Right atrium auricular region (tissue), 2 donors: ENCODE measurements at regions not wholly inside any gene's neighbourhood (a gene's known extent, or its start where the extent isn't known, plus 50 kb on each side); places are given as distances from the start of the nearest gene placed in this dataset.

ENCODE experiments used
- DNase-seq: peaks from one replicate; pipeline ENCODE4 v3.0.0-alpha.2; 2019; ENCODE audit warnings: low spot score
- H3K27ac ChIP-seq, 2 donors: fragments of 200-600 bp; sonication (generic); 1 replicate in 1 of 2; 2 replicates in 1 of 2; pipeline ENCODE4 v1.5.1; 2016 to 2019
- H3K27me3 ChIP-seq, 2 donors: fragments of 200-600 bp; sonication (generic); one replicate each; pipeline versions ENCODE4 v1.5.1 to v1.6.0; 2017 to 2019
- H3K36me3 ChIP-seq: fragments of 200-600 bp; sonication (generic); one replicate; pipeline ENCODE4 v1.5.1; 2016
- H3K4me1 ChIP-seq, 2 donors: fragments of 200-600 bp; sonication (generic); one replicate each; pipeline versions ENCODE4 v1.5.1 to v1.6.0; 2017 to 2019
- H3K4me3 ChIP-seq, 2 donors: fragments of 200-600 bp; sonication (generic); 1 replicate in 1 of 2; 2 replicates in 1 of 2; pipeline ENCODE4 v1.5.1; 2017 to 2019; ENCODE audit warnings: mild to moderate bottlenecking in 1 of 2, moderate library complexity in 1 of 2
- H3K9me3 ChIP-seq, 2 donors: fragments of 200-600 bp; sonication (generic); one replicate each; pipeline ENCODE4 v1.5.1; 2019
- TF ChIP-seq, protein P1 (sequence below), 2 donors: fragments of 200-600 bp; sonication (generic); IDR thresholded peaks; one replicate each; pipeline ENCODE4 v1.5.1; 2019; ENCODE audit warnings: antibody characterized with exemption in 2 of 2

DNA sequence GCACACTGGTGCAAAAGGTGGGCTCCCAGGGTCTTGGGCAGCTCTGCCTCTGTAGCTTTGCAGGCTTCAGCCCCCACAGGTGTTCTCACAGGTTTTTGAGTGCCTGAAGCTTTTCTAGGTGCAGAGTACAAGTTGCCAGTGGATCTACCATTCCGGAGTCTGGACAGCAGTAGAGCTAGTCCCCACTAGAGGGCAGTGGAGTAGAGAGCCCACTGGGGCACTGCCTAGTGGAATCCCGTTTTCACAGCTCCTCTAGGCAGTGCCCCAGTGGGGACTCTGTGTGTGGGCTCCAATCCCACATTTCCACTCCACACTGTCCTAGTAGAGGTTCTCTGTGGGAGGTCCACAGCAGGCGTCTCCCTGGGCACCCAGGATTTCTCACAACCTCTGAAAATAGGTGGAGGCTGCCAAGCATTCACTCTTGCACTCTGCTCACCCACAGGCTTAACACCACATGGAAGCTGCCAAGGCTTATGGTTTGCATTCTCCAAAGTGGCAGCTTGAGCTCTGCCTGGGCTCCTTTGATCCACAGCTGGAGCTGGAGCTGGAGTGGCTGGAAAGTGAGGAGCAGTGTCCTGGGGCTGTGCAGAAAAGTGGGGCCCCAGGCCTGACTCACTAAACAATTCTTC is 86.3 kb upstream of the PROKR2 start:
- no peak overlapping the region for H3K4me3 ChIP-seq
- no peaks in the 10 kb centered on the region for H3K9me3 ChIP-seq
- TF ChIP-seq, protein P1, sequence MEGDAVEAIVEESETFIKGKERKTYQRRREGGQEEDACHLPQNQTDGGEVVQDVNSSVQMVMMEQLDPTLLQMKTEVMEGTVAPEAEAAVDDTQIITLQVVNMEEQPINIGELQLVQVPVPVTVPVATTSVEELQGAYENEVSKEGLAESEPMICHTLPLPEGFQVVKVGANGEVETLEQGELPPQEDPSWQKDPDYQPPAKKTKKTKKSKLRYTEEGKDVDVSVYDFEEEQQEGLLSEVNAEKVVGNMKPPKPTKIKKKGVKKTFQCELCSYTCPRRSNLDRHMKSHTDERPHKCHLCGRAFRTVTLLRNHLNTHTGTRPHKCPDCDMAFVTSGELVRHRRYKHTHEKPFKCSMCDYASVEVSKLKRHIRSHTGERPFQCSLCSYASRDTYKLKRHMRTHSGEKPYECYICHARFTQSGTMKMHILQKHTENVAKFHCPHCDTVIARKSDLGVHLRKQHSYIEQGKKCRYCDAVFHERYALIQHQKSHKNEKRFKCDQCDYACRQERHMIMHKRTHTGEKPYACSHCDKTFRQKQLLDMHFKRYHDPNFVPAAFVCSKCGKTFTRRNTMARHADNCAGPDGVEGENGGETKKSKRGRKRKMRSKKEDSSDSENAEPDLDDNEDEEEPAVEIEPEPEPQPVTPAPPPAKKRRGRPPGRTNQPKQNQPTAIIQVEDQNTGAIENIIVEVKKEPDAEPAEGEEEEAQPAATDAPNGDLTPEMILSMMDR (IDR thresholded peaks at IDR 0.05), result no peak
- no peak for DNase-seq
- no peak overlapping the region for H3K27ac ChIP-seq
- no peaks in the 10 kb centered on the region for H3K4me1 ChIP-seq
- no peaks in the 10 kb centered on the region for H3K36me3 ChIP-seq
- no peaks in the 10 kb centered on the region for H3K27me3 ChIP-seq

DNA sequence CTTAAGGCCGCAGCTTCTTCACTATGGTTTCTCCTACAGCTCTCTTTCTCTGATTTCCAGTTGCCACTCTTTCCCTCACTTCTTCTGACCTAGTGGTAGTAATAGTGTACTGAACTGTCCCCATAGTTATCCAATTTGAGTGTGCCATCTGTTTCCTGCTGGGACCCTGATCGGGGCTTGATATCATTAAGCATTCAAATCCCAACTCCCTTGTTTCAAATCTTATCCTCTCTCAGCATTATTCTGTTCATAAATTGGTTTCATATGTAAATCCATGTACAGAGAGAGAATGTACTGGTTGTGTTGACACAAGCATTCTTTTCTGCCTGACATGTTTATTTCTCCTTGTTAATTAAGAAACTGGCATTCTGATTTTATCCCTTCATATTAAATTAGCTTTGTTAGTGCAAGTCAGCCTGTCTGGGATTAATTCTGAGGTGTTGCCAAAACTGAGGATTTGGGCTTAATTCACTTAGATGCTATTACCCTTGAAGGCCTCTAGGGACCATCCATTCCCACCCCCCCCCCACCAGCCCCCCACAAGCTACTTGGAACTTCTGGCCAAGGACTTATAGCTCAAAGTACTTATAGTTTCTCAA is 84.6 kb upstream of the PROKR2 start:
- Histone ChIP-seq H3K27me3 (no peaks in the 10 kb centered on the region), H3K4me1 (no peaks in the 10 kb centered on the region), H3K27ac (no peak overlapping the region), H3K36me3 (no peaks in the 10 kb centered on the region), H3K4me3 (no peak overlapping the region), H3K9me3 (no peaks in the 10 kb centered on the region)
- DNase-seq, result no peak
- TF ChIP-seq, protein P1 (IDR thresholded peaks at IDR 0.05), result no peak

DNA sequence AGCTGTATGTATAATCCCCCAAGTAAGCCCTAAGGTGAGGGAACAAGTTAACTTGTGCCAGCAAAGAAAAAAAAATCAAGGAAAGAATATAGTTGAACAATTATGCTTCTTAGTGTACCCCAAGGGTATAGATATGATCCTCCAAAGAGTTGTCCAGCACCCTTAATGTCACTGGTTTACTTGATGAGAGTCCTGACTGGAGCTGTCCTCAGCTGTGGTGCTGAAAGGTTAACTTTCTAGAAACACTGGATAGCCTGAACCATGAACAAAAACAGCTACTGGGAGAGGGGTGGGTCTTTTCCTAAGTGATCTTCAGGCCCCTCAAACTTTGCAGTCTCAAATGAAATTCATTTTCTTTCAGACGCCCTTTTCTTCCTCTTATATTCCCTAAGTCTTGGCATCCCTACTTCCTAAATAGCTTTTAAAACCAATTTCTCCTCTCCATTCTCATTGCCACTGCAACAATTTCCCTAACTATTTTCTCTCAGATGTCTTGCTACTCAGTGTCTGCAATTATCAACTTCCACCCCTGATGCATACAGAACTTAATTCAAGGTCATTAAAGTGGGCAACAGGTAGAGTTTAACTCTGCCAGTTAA is 83.5 kb upstream of the PROKR2 start:
- Histone ChIP-seq H3K9me3 (no peaks in the 10 kb centered on the region), H3K4me1 (no peaks in the 10 kb centered on the region), H3K36me3 (no peaks in the 10 kb centered on the region), H3K4me3 (no peak overlapping the region), H3K27me3 (no peaks in the 10 kb centered on the region), H3K27ac (no peak overlapping the region)
- TF ChIP-seq, protein P1 (IDR thresholded peaks at IDR 0.05), result no peak
- no peak for DNase-seq

DNA sequence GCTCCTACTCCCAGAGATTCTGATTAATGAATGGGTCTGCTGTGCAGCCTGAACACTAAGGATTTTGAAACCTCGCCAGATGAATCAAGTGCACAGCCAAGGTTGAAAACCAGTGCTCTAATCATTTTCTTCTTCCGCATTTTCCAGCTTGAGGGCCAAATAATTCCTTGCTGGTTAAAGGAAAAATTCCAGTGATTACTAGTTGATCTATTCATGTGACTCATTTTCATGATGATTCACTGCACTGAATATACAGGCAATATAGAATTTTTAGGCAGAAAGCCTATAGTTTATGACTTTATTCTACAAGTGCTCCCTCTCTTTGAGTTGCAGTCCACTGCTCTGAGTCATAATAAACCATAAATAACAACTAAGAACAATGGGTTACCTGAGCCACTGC is 80.6 kb upstream of the PROKR2 start:
- no peak for DNase-seq
- H3K9me3 ChIP-seq, result no peaks in the 10 kb centered on the region
- no peaks in the 10 kb centered on the region for H3K27me3 ChIP-seq
- no peak overlapping the region for H3K27ac ChIP-seq
- no peaks in the 10 kb centered on the region for H3K4me1 ChIP-seq
- H3K4me3 ChIP-seq, result no peak overlapping the region
- no peaks in the 10 kb centered on the region for H3K36me3 ChIP-seq
- TF ChIP-seq, protein P1 (IDR thresholded peaks at IDR 0.05), result no peak

DNA sequence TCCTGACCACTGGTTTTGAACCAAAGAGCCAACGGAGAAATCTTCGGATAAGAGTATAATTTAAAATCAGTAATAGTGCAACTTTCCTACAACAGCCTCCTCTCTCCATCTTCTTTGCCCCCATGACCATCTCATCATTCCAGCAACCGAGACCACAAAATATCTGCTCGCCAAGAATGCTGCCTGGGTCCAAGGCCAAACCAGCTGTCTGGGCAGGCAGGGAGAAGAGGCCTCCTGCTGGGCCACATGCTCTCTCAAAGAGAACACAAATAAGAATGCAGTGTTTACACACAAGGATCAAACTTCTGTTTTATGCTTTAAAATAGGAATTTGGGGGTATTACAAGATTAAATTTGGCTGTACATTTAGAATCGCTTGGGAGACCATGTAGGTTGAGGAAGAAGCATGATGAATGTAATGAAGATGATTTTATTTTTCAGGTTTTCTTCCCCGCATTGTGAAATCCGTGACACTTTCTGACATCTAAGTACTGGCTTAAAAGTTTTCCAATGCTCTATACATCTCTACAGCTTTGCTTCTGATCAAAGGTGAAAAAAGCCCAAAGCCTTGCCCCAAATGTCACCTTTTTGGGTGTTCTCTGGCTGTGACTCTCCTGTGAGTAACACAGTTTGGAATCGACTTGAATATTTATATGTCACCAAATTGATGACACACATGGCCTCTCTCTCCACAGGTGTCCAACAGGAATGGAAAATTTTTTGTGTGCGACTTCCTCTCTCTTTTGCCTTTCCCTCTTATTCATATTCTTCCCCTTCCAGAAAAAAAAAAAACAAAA is 79.4 kb upstream of the PROKR2 start:
- no peaks in the 10 kb centered on the region for H3K9me3 ChIP-seq
- DNase-seq, result no peak
- no peak overlapping the region for H3K27ac ChIP-seq
- TF ChIP-seq, protein P1 (IDR thresholded peaks at IDR 0.05), result no peak
- H3K4me1 ChIP-seq, result no peaks in the 10 kb centered on the region
- H3K27me3 ChIP-seq, result no peaks in the 10 kb centered on the region
- no peak overlapping the region for H3K4me3 ChIP-seq
- H3K36me3 ChIP-seq, result no peaks in the 10 kb centered on the region
